Epithelial cell of prostate (primary cell): ENCODE measurements at regions not wholly inside any gene's neighbourhood (a gene's known extent, or its start where the extent isn't known, plus 50 kb on each side); places are given as distances from the start of the nearest gene placed in this dataset.
A peak's percentile ranks its signal among the peaks of the same experiment; 100 is the strongest.

Experiments used
- DNase-seq: peaks from one replicate; pipeline ENCODE4 v3.0.0-alpha.2; 2011; ENCODE audit warnings: low read depth, low spot score
- H3K27ac ChIP-seq: fragments of 450-650 bp; 2 replicates; pipeline ENCODE4 v1.5.1; 2017; ENCODE audit warnings: mild to moderate bottlenecking

GRCh38 chr1:59128239-59128736 is 168.6 kb upstream of the FGGY start:
- no peak for DNase-seq

GRCh38 chr1:59128784-59129227 is 168.1 kb upstream of the FGGY start:
- no peak for DNase-seq
- H3K27ac ChIP-seq: peak overlapping the region; percentile 39

More at GRCh38 chr1:59128239-59128736, 168.6 kb upstream of the FGGY start:
- peak overlapping the region; percentile 39 for H3K27ac ChIP-seq

GRCh38 chr1:59132295-59132694 is 164.6 kb upstream of the FGGY start:
- DNase-seq: no peak
- H3K27ac ChIP-seq: no peak overlapping the region

- no peak for DNase-seq
- H3K27ac ChIP-seq: no peak overlapping the region
These were observed 162.9 kb upstream of the FGGY start for GRCh38 chr1:59133997-59134396.

- H3K27ac ChIP-seq: no peak overlapping the region
- DNase-seq: no peak
These were observed 161.1 kb upstream of the FGGY start for GRCh38 chr1:59135761-59136255.

- H3K27ac ChIP-seq: no peak overlapping the region
- peak; percentile 36 for DNase-seq
These were observed 160.2 kb upstream of the FGGY start for GRCh38 chr1:59136541-59137275.

GRCh38 chr1:59137276-59137615 is 159.6 kb upstream of the FGGY start:
- DNase-seq: no peak
- H3K27ac ChIP-seq: no peak overlapping the region

- no peak for DNase-seq
- no peak overlapping the region for H3K27ac ChIP-seq
These were observed 158.9 kb upstream of the FGGY start for GRCh38 chr1:59137968-59138367.

- H3K27ac ChIP-seq: no peak overlapping the region
- no peak for DNase-seq
These were observed 158.5 kb upstream of the FGGY start for GRCh38 chr1:59138402-59138801.

- peak; percentile 24 for DNase-seq
- H3K27ac ChIP-seq: peak overlapping the region; percentile 9
These were observed 157.5 kb upstream of the FGGY start for GRCh38 chr1:59139396-59139795.

GRCh38 chr1:59141267-59141863 is 155.5 kb upstream of the FGGY start:
- DNase-seq: no peak
- no peak overlapping the region for H3K27ac ChIP-seq

- no peak for DNase-seq
- H3K27ac ChIP-seq: peak overlapping the region; percentile 82
These were observed 154.4 kb upstream of the FGGY start for GRCh38 chr1:59142311-59143132.

GRCh38 chr1:59143133-59143487 is 153.8 kb upstream of the FGGY start:
- DNase-seq: peak; percentile 85
- H3K27ac ChIP-seq: peak overlapping the region; percentile 82

GRCh38 chr1:59143811-59144210 is 153.1 kb upstream of the FGGY start:
- no peak for DNase-seq
- H3K27ac ChIP-seq: peak overlapping the region; percentile 82

- H3K27ac ChIP-seq: no peak overlapping the region
- DNase-seq: no peak
These were observed 151.9 kb upstream of the FGGY start for GRCh38 chr1:59144959-59145358.

GRCh38 chr1:59146056-59146455 is 150.8 kb upstream of the FGGY start:
- DNase-seq: no peak
- H3K27ac ChIP-seq: no peak overlapping the region

GRCh38 chr1:59146651-59147358 is 150.1 kb upstream of the FGGY start:
- no peak for DNase-seq
- no peak overlapping the region for H3K27ac ChIP-seq

- no peak overlapping the region for H3K27ac ChIP-seq
- DNase-seq: no peak
These were observed 147.5 kb upstream of the FGGY start for GRCh38 chr1:59149435-59149834.

GRCh38 chr1:59150577-59151386 is 146.1 kb upstream of the FGGY start:
- H3K27ac ChIP-seq: peak overlapping the region; percentile 35
- peak; percentile 73 for DNase-seq
